GM23248 (cell line): ENCODE measurements at regions not wholly inside any gene's neighbourhood (a gene's known extent, or its start where the extent isn't known, plus 50 kb on each side); places are given as distances from the start of the nearest gene placed in this dataset.

Experiments used
- DNase-seq: peaks from one replicate; pipeline ENCODE4 v3.0.0-alpha.2; 2015
- H2AFZ ChIP-seq: fragments of 200-600 bp; sonication (generic); 2 replicates; pipeline ENCODE4 v1.6.1; 2016; ENCODE audit warnings: antibody characterized with exemption
- H3F3A ChIP-seq: fragments of 200-600 bp; sonication (generic); 2 replicates; pipeline ENCODE4 v1.6.1; 2016; ENCODE audit warnings: mild to moderate bottlenecking, antibody characterized with exemption, mixed run types; ENCODE audit not compliant: insufficient read depth
- H3K27ac ChIP-seq: fragments of 200-600 bp; sonication (generic); 2 replicates; pipeline ENCODE4 v1.5.1; 2016; ENCODE audit warnings: mild to moderate bottlenecking
- H3K27me3 ChIP-seq: fragments of 200-600 bp; sonication (generic); replicated peaks from 2 replicates; pipeline ENCODE4 v1.6.1; 2016; ENCODE audit warnings: mild to moderate bottlenecking; ENCODE audit not compliant: insufficient read depth
- H3K36me3 ChIP-seq: fragments of 200-600 bp; sonication (generic); 2 replicates; pipeline ENCODE4 v1.6.1; 2016; ENCODE audit warnings: low read depth, mild to moderate bottlenecking
- H3K4me1 ChIP-seq: fragments of 200-600 bp; sonication (generic); 2 replicates; pipeline ENCODE4 v1.6.1; 2016; ENCODE audit warnings: mild to moderate bottlenecking; ENCODE audit not compliant: insufficient read depth
- H3K4me2 ChIP-seq: fragments of 200-600 bp; sonication (generic); one replicate; pipeline ENCODE4 v1.6.1; 2016; ENCODE audit warnings: mild to moderate bottlenecking; ENCODE audit not compliant: unreplicated experiment
- H3K4me3 ChIP-seq: fragments of 200-600 bp; sonication (generic); 2 replicates; pipeline ENCODE4 v1.5.1; 2016; ENCODE audit warnings: mild to moderate bottlenecking
- H3K79me2 ChIP-seq: fragments of 200-600 bp; sonication (generic); 2 replicates; pipeline ENCODE4 v1.6.1; 2016; ENCODE audit warnings: mild to moderate bottlenecking; ENCODE audit not compliant: insufficient read depth
- H3K9ac ChIP-seq: fragments of 200-600 bp; sonication (generic); 2 replicates; pipeline ENCODE4 v1.6.1; 2016; ENCODE audit warnings: mild to moderate bottlenecking
- H3K9me2 ChIP-seq: fragments of 200-600 bp; sonication (generic); 2 replicates; pipeline ENCODE4 v1.6.1; 2016; ENCODE audit warnings: mixed run types, mild to moderate bottlenecking, moderate library complexity; ENCODE audit not compliant: insufficient read depth
- H3K9me3 ChIP-seq: fragments of 200-600 bp; sonication (generic); one replicate; pipeline ENCODE4 v1.6.1; 2017; ENCODE audit warnings: low read depth
- H4K20me1 ChIP-seq: fragments of 200-600 bp; sonication (generic); 2 replicates; pipeline ENCODE4 v1.6.0; 2016; ENCODE audit not compliant: insufficient read depth
- EZH2 ChIP-seq: fragments of 200-600 bp; sonication (generic); IDR thresholded peaks from 2 replicates; pipeline ENCODE4 v1.6.1; 2018; ENCODE audit warnings: antibody characterized with exemption, mild to moderate bottlenecking; ENCODE audit not compliant: insufficient read depth, poor library complexity, severe bottlenecking
- EZH2phosphoT487 ChIP-seq: fragments of 200-600 bp; sonication (generic); IDR thresholded peaks from 2 replicates; pipeline ENCODE4 v1.6.1; 2018; ENCODE audit warnings: antibody characterized with exemption, moderate library complexity, mild to moderate bottlenecking, low read depth; ENCODE audit not compliant: insufficient read depth
- WGBS, 2 experiments: methylation state at CpG; one replicate each; pipeline ENCODE4 v1.1.6; 2015 to 2017; ENCODE audit warnings: low lambda C conversion rate in 2 of 2, low coverage in 1 of 2; ENCODE audit errors: missing lambda C conversion rate in 2 of 2; 5-methylcytosine and 5-hydroxymethylcytosine counted together
- in situ Hi-C: fragments of 300-500 bp; cut with MboI; formaldehyde crosslinking; loops from 2 replicates; pipeline ENCODE4 v1.15.0; 2020

DNA sequence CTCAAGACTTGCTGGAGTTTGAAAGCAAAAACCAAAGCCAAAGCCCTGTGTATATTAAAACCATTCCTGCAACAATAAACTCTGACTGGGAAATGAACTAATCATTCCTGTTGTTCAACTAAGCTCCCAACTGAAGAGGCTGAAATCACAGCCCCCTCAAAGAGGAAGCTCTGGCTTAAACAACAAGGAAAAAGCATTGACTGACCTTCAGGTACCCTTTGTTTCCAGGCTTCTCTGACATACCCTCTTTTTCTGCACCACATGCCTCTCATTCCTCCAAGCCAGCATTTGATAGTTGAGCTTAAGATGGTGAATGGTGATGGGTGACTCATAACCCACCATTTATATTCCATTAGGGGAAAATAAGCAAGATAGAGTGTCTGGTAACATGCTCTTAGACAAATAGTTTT, 470.9 kb upstream of the SOX9 start:
- Histone ChIP-seq H3K36me3 (no peaks in the 10 kb centered on the region), H4K20me1 (no peaks in the 10 kb centered on the region), H3K4me2 (no peak overlapping the region), H3K27ac (no peak overlapping the region), H2AFZ (no peak overlapping the region), H3K9ac (no peak overlapping the region), H3K27me3 (no peaks in the 10 kb centered on the region), H3K9me3 (no peaks in the 10 kb centered on the region), H3F3A (no peaks in the 10 kb centered on the region; the same call in 1 of the 2 replicates), H3K79me2 (no peaks in the 10 kb centered on the region), H3K4me3 (no peak overlapping the region), H3K4me1 (0 out of 2 replicates have a peak, but pooled peaks cover 3% of the 10 kb centered on the region), H3K9me2 (no peaks in the 10 kb centered on the region)
- TF ChIP-seq EZH2 (no peak), EZH2phosphoT487 (no peak)
- in situ Hi-C loops, result no loop called here
- no peak for DNase-seq

DNA sequence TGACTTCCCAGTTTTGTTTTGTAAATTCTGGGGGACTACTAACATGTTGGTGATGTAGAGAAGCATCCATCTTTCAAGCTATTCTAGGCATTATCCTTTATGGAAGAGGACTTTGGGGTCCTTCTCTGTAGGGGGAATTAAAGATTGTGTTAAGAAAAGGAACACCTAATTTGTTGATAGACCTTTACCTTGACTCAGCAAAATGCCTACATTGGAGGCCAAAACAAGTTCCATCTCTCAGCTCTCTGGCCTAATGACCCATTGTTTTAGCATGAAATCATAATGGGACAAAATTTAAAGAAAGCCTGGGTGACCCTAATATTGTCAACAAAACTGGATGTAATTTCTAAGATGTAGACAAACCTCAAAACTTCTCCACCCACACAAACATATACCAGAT, 465.3 kb upstream of the SOX9 start:
- no peak overlapping the region for H2AFZ ChIP-seq
- H3F3A ChIP-seq, result no peaks in the 10 kb centered on the region
- no peaks in the 10 kb centered on the region for H3K27me3 ChIP-seq
- no peak overlapping the region for H3K27ac ChIP-seq
- no peaks in the 10 kb centered on the region for H3K79me2 ChIP-seq
- peaks cover 3% of the 10 kb centered on the region for H3K9me3 ChIP-seq
- H3K36me3 ChIP-seq, result no peaks in the 10 kb centered on the region
- H3K4me3 ChIP-seq, result no peak overlapping the region
- DNase-seq, result no peak
- no peak overlapping the region for H3K4me2 ChIP-seq
- no peaks in the 10 kb centered on the region for H4K20me1 ChIP-seq
- no peaks in the 10 kb centered on the region for H3K9me2 ChIP-seq
- no peaks in the 10 kb centered on the region for H3K4me1 ChIP-seq
- in situ Hi-C loops, result no loop called here
- TF ChIP-seq EZH2 (no peak), EZH2phosphoT487 (no peak)
- no peak overlapping the region for H3K9ac ChIP-seq

- Histone ChIP-seq H3K9me3 (peaks cover 3% of the 10 kb centered on the region), H3K4me3 (no peak overlapping the region), H2AFZ (no peak overlapping the region), H4K20me1 (no peaks in the 10 kb centered on the region), H3K79me2 (no peaks in the 10 kb centered on the region), H3K36me3 (no peaks in the 10 kb centered on the region), H3K4me2 (no peak overlapping the region), H3K9me2 (no peaks in the 10 kb centered on the region), H3K27ac (no peak overlapping the region), H3K4me1 (no peaks in the 10 kb centered on the region), H3K27me3 (no peaks in the 10 kb centered on the region), H3F3A (no peaks in the 10 kb centered on the region), H3K9ac (no peak overlapping the region)
- in situ Hi-C loops, result no loop called here
- no peak for DNase-seq
- WGBS, 2 experiments, result 79 to 82% methylated on average over 6 of the region's 6 CpGs
- TF ChIP-seq EZH2phosphoT487 (no peak), EZH2 (no peak)
Measured at GRCh38 chr17:71656964-71657858, 463.6 kb upstream of the SOX9 start.

- WGBS, 2 experiments, result 85 to 87% methylated on average over 9 of the region's 9 CpGs
- Histone ChIP-seq H3K27ac (no peak overlapping the region), H4K20me1 (no peaks in the 10 kb centered on the region), H3K9ac (no peak overlapping the region), H2AFZ (no peak overlapping the region), H3K4me2 (no peak overlapping the region), H3K9me3 (peaks cover 3% of the 10 kb centered on the region), H3K9me2 (no peaks in the 10 kb centered on the region), H3K27me3 (no peaks in the 10 kb centered on the region), H3K4me3 (no peak overlapping the region), H3K4me1 (no peaks in the 10 kb centered on the region), H3F3A (no peaks in the 10 kb centered on the region), H3K36me3 (no peaks in the 10 kb centered on the region), H3K79me2 (no peaks in the 10 kb centered on the region)
- in situ Hi-C loops, result no loop called here
- no peak for DNase-seq
- TF ChIP-seq EZH2 (no peak), EZH2phosphoT487 (no peak)
Measured at GRCh38 chr17:71658996-71659395, 461.8 kb upstream of the SOX9 start.

DNA sequence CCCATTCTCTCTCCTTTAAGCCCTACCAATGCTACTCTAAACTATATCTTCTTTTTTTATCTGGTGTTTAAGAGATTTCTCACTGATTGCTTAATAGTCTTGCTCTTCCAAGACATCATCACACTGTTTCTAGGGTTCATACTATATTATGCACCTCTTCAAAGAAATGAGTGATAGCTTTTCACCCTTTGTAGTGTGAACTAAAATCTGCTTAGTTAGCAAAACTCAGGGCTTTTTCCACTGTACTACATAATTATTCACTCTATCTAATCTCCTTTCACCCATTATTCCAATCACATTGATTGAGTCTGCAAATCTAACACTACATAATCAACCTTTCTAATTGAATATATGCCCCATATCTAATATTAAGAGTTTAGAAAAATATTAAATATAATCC, 456.0 kb upstream of the SOX9 start:
- Histone ChIP-seq H3F3A (no peaks in the 10 kb centered on the region), H3K4me1 (no peaks in the 10 kb centered on the region), H4K20me1 (no peaks in the 10 kb centered on the region), H3K27ac (no peak overlapping the region), H3K27me3 (no peaks in the 10 kb centered on the region), H3K4me3 (no peak overlapping the region), H3K36me3 (no peaks in the 10 kb centered on the region), H3K4me2 (no peak overlapping the region), H3K9ac (no peak overlapping the region), H3K9me3 (no peaks in the 10 kb centered on the region), H3K9me2 (no peaks in the 10 kb centered on the region), H3K79me2 (no peaks in the 10 kb centered on the region), H2AFZ (no peak overlapping the region)
- in situ Hi-C loops, result no loop called here
- no peak for DNase-seq
- TF ChIP-seq EZH2 (no peak), EZH2phosphoT487 (no peak)
